Right atrium auricular region (tissue), 2 donors: ENCODE measurements at regions not wholly inside any gene's neighbourhood (a gene's known extent, or its start where the extent isn't known, plus 50 kb on each side); places are given as distances from the start of the nearest gene placed in this dataset.

Source experiments
- DNase-seq: peaks from one replicate; pipeline ENCODE4 v3.0.0-alpha.2; 2019; ENCODE audit warnings: low spot score
- H3K27ac ChIP-seq, 2 donors: fragments of 200-600 bp; sonication (generic); 1 replicate in 1 of 2; 2 replicates in 1 of 2; pipeline ENCODE4 v1.5.1; 2016 to 2019
- H3K27me3 ChIP-seq, 2 donors: fragments of 200-600 bp; sonication (generic); one replicate each; pipeline versions ENCODE4 v1.5.1 to v1.6.0; 2017 to 2019
- H3K36me3 ChIP-seq: fragments of 200-600 bp; sonication (generic); one replicate; pipeline ENCODE4 v1.5.1; 2016
- H3K4me1 ChIP-seq, 2 donors: fragments of 200-600 bp; sonication (generic); one replicate each; pipeline versions ENCODE4 v1.5.1 to v1.6.0; 2017 to 2019
- H3K4me3 ChIP-seq, 2 donors: fragments of 200-600 bp; sonication (generic); 1 replicate in 1 of 2; 2 replicates in 1 of 2; pipeline ENCODE4 v1.5.1; 2017 to 2019; ENCODE audit warnings: mild to moderate bottlenecking in 1 of 2, moderate library complexity in 1 of 2
- H3K9me3 ChIP-seq, 2 donors: fragments of 200-600 bp; sonication (generic); one replicate each; pipeline ENCODE4 v1.5.1; 2019
- TF ChIP-seq, protein P1 (sequence below), 2 donors: fragments of 200-600 bp; sonication (generic); IDR thresholded peaks; one replicate each; pipeline ENCODE4 v1.5.1; 2019; ENCODE audit warnings: antibody characterized with exemption in 2 of 2

- DNase-seq = no peak
- Histone ChIP-seq H3K27me3 (no peaks in the 10 kb centered on the region), H3K4me1 (no peaks in the 10 kb centered on the region), H3K36me3 (no peaks in the 10 kb centered on the region), H3K9me3 (no peaks in the 10 kb centered on the region), H3K4me3 (no peak overlapping the region), H3K27ac (no peak overlapping the region)
- TF ChIP-seq, protein P1, sequence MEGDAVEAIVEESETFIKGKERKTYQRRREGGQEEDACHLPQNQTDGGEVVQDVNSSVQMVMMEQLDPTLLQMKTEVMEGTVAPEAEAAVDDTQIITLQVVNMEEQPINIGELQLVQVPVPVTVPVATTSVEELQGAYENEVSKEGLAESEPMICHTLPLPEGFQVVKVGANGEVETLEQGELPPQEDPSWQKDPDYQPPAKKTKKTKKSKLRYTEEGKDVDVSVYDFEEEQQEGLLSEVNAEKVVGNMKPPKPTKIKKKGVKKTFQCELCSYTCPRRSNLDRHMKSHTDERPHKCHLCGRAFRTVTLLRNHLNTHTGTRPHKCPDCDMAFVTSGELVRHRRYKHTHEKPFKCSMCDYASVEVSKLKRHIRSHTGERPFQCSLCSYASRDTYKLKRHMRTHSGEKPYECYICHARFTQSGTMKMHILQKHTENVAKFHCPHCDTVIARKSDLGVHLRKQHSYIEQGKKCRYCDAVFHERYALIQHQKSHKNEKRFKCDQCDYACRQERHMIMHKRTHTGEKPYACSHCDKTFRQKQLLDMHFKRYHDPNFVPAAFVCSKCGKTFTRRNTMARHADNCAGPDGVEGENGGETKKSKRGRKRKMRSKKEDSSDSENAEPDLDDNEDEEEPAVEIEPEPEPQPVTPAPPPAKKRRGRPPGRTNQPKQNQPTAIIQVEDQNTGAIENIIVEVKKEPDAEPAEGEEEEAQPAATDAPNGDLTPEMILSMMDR (IDR thresholded peaks at IDR 0.05) = no peak
These were observed 76.4 kb upstream of the PGRMC2 start for GRCh38 chr4:128363966-128364365.

- Histone ChIP-seq H3K4me1 (peaks cover 0 to 6% of the 10 kb centered on the region in 2 donors), H3K27ac (no peak overlapping the region), H3K36me3 (no peaks in the 10 kb centered on the region), H3K9me3 (no peaks in the 10 kb centered on the region), H3K27me3 (no peaks in the 10 kb centered on the region), H3K4me3 (no peak overlapping the region)
- TF ChIP-seq, protein P1 (IDR thresholded peaks at IDR 0.05) = no peak
- no peak for DNase-seq
These were observed 75.1 kb upstream of the PGRMC2 start for GRCh38 chr4:128362760-128363159.

DNA sequence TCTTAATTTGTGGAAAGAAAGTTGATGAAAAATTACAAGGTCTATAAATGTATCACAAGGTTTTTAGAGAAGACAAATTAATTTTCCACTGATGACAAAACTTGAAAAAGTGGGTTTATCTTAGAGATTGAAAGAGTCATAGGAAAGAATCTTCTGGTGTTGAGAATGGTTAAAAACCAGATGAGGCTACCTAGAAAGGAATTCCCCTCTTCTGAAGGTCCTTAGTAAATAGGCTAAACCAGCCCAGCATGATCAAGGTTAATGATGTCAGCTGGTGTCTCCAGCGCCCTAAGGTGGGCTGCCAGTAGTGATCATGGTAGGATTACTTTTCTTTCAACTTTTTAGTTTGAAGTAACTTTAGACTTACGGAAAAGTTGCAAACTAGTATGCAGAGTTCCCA lies 71.8 kb upstream of the PGRMC2 start:
- H3K4me3 ChIP-seq = no peak overlapping the region
- no peaks in the 10 kb centered on the region for H3K27me3 ChIP-seq
- no peaks in the 10 kb centered on the region for H3K9me3 ChIP-seq
- H3K36me3 ChIP-seq = no peaks in the 10 kb centered on the region
- TF ChIP-seq, protein P1 (IDR thresholded peaks at IDR 0.05) = no peak
- H3K4me1 ChIP-seq = peaks cover 0 to 24% of the 10 kb centered on the region in 2 donors
- no peak for DNase-seq
- H3K27ac ChIP-seq = peak overlapping the region in 1 of 2 donors; percentile 79

DNA sequence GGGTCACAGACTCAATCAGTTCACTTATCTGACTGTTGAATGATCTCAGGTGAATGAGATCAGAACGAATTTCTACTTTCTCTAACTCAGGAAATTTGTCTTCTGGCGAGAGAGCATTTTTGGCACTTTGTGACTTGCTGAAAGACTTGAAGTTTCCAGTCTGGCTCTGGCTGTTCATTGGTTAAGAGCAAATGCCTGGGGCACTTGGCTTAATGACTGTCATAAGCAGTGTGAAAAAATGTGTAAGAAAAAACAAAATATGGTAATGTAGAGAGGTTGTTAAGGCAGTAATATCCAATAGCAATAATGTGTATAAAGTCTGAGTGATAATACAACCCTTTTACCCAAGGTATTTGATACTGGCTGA lies 71.3 kb upstream of the PGRMC2 start:
- Histone ChIP-seq H3K36me3 (no peaks in the 10 kb centered on the region), H3K27ac (peak overlapping the region; percentile 51 to 79), H3K4me3 (no peak overlapping the region), H3K27me3 (no peaks in the 10 kb centered on the region), H3K9me3 (no peaks in the 10 kb centered on the region), H3K4me1 (peaks cover 0 to 30% of the 10 kb centered on the region in 2 donors)
- DNase-seq = no peak
- TF ChIP-seq, protein P1 (IDR thresholded peaks at IDR 0.05) = no peak

DNA sequence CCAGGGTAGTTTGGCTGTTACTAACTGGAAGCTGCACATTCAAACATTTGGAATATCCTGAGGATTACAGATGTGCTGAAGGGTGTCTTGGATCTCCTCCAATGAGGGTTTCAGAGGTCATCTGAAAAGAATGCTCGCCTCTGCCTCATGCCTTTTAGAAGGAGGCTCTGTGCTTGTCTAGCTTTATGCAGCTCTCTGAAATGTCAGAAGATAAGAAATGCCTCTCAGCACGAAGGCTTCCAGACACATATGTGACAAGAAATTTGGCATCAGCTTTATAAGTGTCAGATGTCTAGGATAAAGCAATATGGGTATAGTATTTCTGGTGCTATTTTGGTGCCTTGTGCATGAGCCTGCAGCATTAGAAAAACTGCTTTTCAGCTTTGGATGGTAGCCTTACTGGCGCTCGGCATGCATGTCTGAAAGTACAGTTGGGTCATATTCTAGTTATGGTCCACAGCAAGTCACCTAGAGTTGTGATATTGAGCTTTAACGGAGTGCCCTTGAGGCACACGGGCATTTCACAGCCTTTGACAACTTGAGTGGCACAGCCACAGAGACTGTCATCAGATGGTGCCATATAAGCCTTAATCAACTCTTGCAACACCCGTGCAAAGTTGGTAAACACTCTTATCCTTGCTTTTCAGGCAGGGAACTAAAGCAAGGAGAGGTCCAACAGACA lies 70.8 kb upstream of the PGRMC2 start:
- Histone ChIP-seq H3K4me3 (no peak overlapping the region), H3K36me3 (no peaks in the 10 kb centered on the region), H3K4me1 (peaks cover 0 to 31% of the 10 kb centered on the region in 2 donors), H3K9me3 (no peaks in the 10 kb centered on the region), H3K27me3 (no peaks in the 10 kb centered on the region), H3K27ac (peak overlapping the region; percentile 51 to 79)
- TF ChIP-seq, protein P1 (IDR thresholded peaks at IDR 0.05) = no peak
- DNase-seq = no peak

GRCh38 chr4:128357286-128357685 lies 69.7 kb upstream of the PGRMC2 start:
- H3K27me3 ChIP-seq = no peaks in the 10 kb centered on the region
- peak overlapping the region; percentile 51 to 79 for H3K27ac ChIP-seq
- H3K36me3 ChIP-seq = no peaks in the 10 kb centered on the region
- DNase-seq = no peak
- no peaks in the 10 kb centered on the region for H3K9me3 ChIP-seq
- TF ChIP-seq, protein P1 (IDR thresholded peaks at IDR 0.05) = no peak
- no peak overlapping the region for H3K4me3 ChIP-seq
- peaks cover 0 to 31% of the 10 kb centered on the region in 2 donors for H3K4me1 ChIP-seq
